IMR-90 (cell line): ENCODE measurements at regions not wholly inside any gene's neighbourhood (a gene's known extent, or its start where the extent isn't known, plus 50 kb on each side); places are given as distances from the start of the nearest gene placed in this dataset.

Experiments
- ATAC-seq: fragments of 200-7000 bp; cut with Tn5 transposase; 2 replicates; pipeline ENCODE4 v1.9.1; 2020; ENCODE audit warnings: low read depth, mild to moderate bottlenecking, moderate library complexity
- BruUV-seq: library from RNA; stranded (reverse); fragments of 400-500 nt; replicated peaks from 2 replicates; lab custom pipeline; 2021; lab: Mats Ljungman, UMichigan
- CTCF ChIA-PET: fragments of 300-600 bp; formaldehyde crosslinking; extraction: SDS; loops from one replicate; lab custom pipeline; 2021; ENCODE audit warnings: antibody characterized with exemption; lab: Yijun Ruan, JAX
- POLR2A ChIA-PET: fragments of 300-600 bp; sonication (Branson Sonifier 250); formaldehyde crosslinking; loops from one replicate; lab custom pipeline; 2022; ENCODE audit warnings: antibody characterized with exemption; ENCODE audit not compliant: unreplicated experiment; lab: Charles Lee
- DNase-seq: peaks from one replicate; pipeline ENCODE4 v3.0.0; 2013
- H2AFZ ChIP-seq: replicated peaks from 2 replicates; pipeline ENCODE3; 2013; ENCODE audit warnings: low read length, mild to moderate bottlenecking; ENCODE audit not compliant: poor library complexity
- H2AK5ac ChIP-seq: 2 replicates; pipeline ENCODE4 v1.6.1; 2013; ENCODE audit warnings: low read depth, low read length, inconsistent platforms
- H2AK9ac ChIP-seq: replicated peaks from 2 replicates; pipeline ENCODE3; 2013; ENCODE audit warnings: mild to moderate bottlenecking, low read depth, low read length, moderate library complexity; ENCODE audit not compliant: poor library complexity
- H2BK120ac ChIP-seq: 2 replicates; pipeline ENCODE4 v1.6.1; 2013; ENCODE audit warnings: low read depth, low read length, inconsistent platforms
- H2BK15ac ChIP-seq: 3 replicates; pipeline ENCODE4 v1.6.1; 2013; ENCODE audit warnings: low read depth, low read length, inconsistent platforms
- H2BK20ac ChIP-seq: 2 replicates; pipeline ENCODE4 v1.6.1; 2013; ENCODE audit warnings: low read depth, mild to moderate bottlenecking, inconsistent platforms, low read length, moderate library complexity
- H2BK5ac ChIP-seq: 2 replicates; pipeline ENCODE4 v1.6.1; 2013; ENCODE audit warnings: mild to moderate bottlenecking, low read depth, low read length, inconsistent platforms; ENCODE audit not compliant: poor library complexity, severe bottlenecking
- H3K14ac ChIP-seq: replicated peaks from 2 replicates; pipeline ENCODE4 v1.6.1; 2013; ENCODE audit warnings: low read depth, low read length, inconsistent platforms
- H3K18ac ChIP-seq: 2 replicates; pipeline ENCODE4 v1.6.1; 2013; ENCODE audit warnings: low read depth, low read length, control low read depth
- H3K23ac ChIP-seq: 2 replicates; pipeline ENCODE4 v1.6.1; 2013; ENCODE audit warnings: low read depth, low read length, inconsistent platforms
- H3K27ac ChIP-seq: 2 replicates; pipeline ENCODE4 v1.5.1; 2013; ENCODE audit warnings: mild to moderate bottlenecking, control low read depth, low read length; ENCODE audit not compliant: insufficient read depth
- H3K27me3 ChIP-seq: 2 replicates; pipeline ENCODE4 v1.6.1; 2013; ENCODE audit warnings: low read length; ENCODE audit not compliant: control insufficient read depth, insufficient read depth
- H3K36me3 ChIP-seq: 2 replicates; pipeline ENCODE4 v1.6.1; 2013; ENCODE audit warnings: low read length, mixed read lengths; ENCODE audit not compliant: control insufficient read depth, insufficient read depth
- H3K4ac ChIP-seq: 2 replicates; pipeline ENCODE4 v1.6.1; 2013; ENCODE audit warnings: low read depth, low read length, inconsistent platforms
- H3K4me1 ChIP-seq: 2 replicates; pipeline ENCODE4 v1.6.1; 2013; ENCODE audit warnings: low read length, mixed read lengths; ENCODE audit not compliant: control insufficient read depth, insufficient read depth
- H3K4me2 ChIP-seq: 2 replicates; pipeline ENCODE4 v1.6.1; 2013; ENCODE audit warnings: low read depth, mild to moderate bottlenecking, control low read depth, low read length, moderate library complexity
- H3K4me3 ChIP-seq: 2 replicates; pipeline ENCODE4 v1.5.1; 2013; ENCODE audit warnings: low read depth, mild to moderate bottlenecking, control low read depth, low read length, moderate library complexity; ENCODE audit not compliant: insufficient read depth
- H3K56ac ChIP-seq: 2 replicates; pipeline ENCODE4 v1.6.1; 2013; ENCODE audit warnings: low read length, inconsistent platforms; ENCODE audit not compliant: insufficient read depth; ENCODE audit errors: extremely low read depth
- H3K79me1 ChIP-seq, 2 experiments: 2 replicates each; pipeline ENCODE4 v1.6.1; 2013; ENCODE audit warnings: low read length in 2 of 2, inconsistent platforms in 1 of 2, low read depth in 1 of 2
- H3K9ac ChIP-seq: 2 replicates; pipeline ENCODE4 v1.6.1; 2013; ENCODE audit warnings: low read depth, low read length, control low read depth
- H3K9me1 ChIP-seq: 2 replicates; pipeline ENCODE4 v1.6.1; 2013; ENCODE audit warnings: low read length, inconsistent platforms; ENCODE audit not compliant: insufficient read depth
- H3K9me3 ChIP-seq: 2 replicates; pipeline ENCODE4 v1.6.1; 2013; ENCODE audit warnings: low read length; ENCODE audit not compliant: control insufficient read depth, insufficient read depth
- H4K20me1 ChIP-seq: 2 replicates; pipeline ENCODE4 v1.6.1; 2013; ENCODE audit warnings: low read length, inconsistent platforms; ENCODE audit not compliant: insufficient read depth
- H4K5ac ChIP-seq: 2 replicates; pipeline ENCODE4 v1.6.1; 2013; ENCODE audit warnings: mild to moderate bottlenecking, low read depth, low read length, control low read depth
- H4K8ac ChIP-seq, 2 experiments: 2 replicates each; pipeline ENCODE4 v1.6.1; 2013; ENCODE audit warnings: low read depth in 2 of 2, low read length in 2 of 2, control low read depth in 1 of 2, inconsistent platforms in 1 of 2
- H4K91ac ChIP-seq: 2 replicates; pipeline ENCODE4 v1.6.1; 2013; ENCODE audit warnings: low read depth, low read length, inconsistent platforms; ENCODE audit not compliant: insufficient read depth
- FOS ChIP-seq: fragments of 150-350 bp; IDR thresholded peaks from 2 replicates; pipeline ENCODE4 v1.6.1; 2016; ENCODE audit warnings: low read depth, low read length
- MAFK ChIP-seq: IDR thresholded peaks from 2 replicates; pipeline ENCODE4 v1.6.1; 2012; ENCODE audit warnings: low read depth, low read length, improper control_type of control experiment
- RFX5 ChIP-seq: IDR thresholded peaks from 2 replicates; pipeline ENCODE4 v1.8.0; 2012; ENCODE audit warnings: low read depth, mild to moderate bottlenecking, low read length, moderate library complexity
- WGBS, 2 experiments: methylation state at CpG; one replicate each; pipeline versions ENCODE4 v1.1.5 to v1.1.7; 2013; ENCODE audit warnings: missing lambda C conversion rate in 2 of 2; ENCODE audit not compliant: insufficient read length in 1 of 2; ENCODE audit errors: extremely low coverage in 2 of 2; 5-methylcytosine and 5-hydroxymethylcytosine counted together
- dilution Hi-C: fragments of 300-500 bp; cut with HindIII; formaldehyde crosslinking; loops from one replicate; pipeline ENCODE4 v1.14.3; 2018; ENCODE audit warnings: low sequenced_read_pairs; ENCODE audit not compliant: unreplicated experiment
- in situ Hi-C: fragments of 300-500 bp; cut with MboI; formaldehyde crosslinking; loops from 3 replicates; pipeline ENCODE4 v1.14.3; 2019; ENCODE audit warnings: low sequenced_read_pairs, inconsistent platforms, mixed read lengths
- intact Hi-C: fragments of 100-400 bp; cut with micrococcal nuclease; formaldehyde crosslinking; loops from 2 replicates; pipeline ENCODE4 v1.10.0; 2022

DNA sequence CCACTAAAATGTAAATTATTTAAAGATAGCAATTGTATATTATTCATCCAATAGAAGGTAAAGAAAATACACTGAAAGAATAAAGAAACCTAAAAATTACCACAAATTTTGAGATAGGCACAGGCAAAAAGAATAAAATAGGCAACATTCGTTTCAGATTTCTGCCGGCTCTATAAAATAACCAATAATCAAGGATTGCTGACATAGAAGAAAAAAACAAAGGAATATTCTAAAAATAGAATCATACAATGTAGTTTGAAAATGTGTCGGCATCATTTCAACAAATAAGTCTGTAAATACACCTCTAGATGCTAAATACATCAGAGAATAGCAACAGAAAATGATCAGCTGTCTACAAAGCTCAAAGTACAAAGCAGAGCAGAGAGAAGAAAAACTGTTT lies 973.3 kb downstream of the EPHA7 start:
- Histone ChIP-seq H2AK9ac (no peak overlapping the region), H2BK20ac (no peak overlapping the region), H3K4me2 (no peak overlapping the region), H2BK5ac (no peak overlapping the region), H3K9ac (no peak overlapping the region), H2AFZ (no peak overlapping the region), H3K23ac (no peak overlapping the region), H3K18ac (no peak overlapping the region), H3K56ac (no peak overlapping the region), H2BK120ac (no peak overlapping the region), H3K36me3 (no peaks in the 10 kb centered on the region), H4K8ac (no peak overlapping the region), H2BK15ac (no peak overlapping the region), H4K5ac (no peak overlapping the region), H3K4me1 (no peaks in the 10 kb centered on the region), H3K27ac (no peak overlapping the region), H4K20me1 (no peaks in the 10 kb centered on the region), H4K91ac (no peak overlapping the region), H3K79me1 (no peaks in the 10 kb centered on the region), H3K4ac (no peak overlapping the region), H3K27me3 (no peaks in the 10 kb centered on the region), H3K14ac (no peak overlapping the region), H2AK5ac (no peak overlapping the region), H3K4me3 (no peak overlapping the region), H3K9me3 (0 out of 2 replicates have a peak, but pooled peaks cover 2% of the 10 kb centered on the region), H3K9me1 (no peaks in the 10 kb centered on the region)
- intact Hi-C loops (no loop called here), in situ Hi-C loops (no loop called here), dilution Hi-C loops (no loop called here)
- ATAC-seq (no peak), DNase-seq (no peak)
- ChIA-PET POLR2A (no interaction called here), CTCF (no interaction called here)
- BruUV-seq = no TSS peak
- TF ChIP-seq RFX5 (no peak), FOS (no peak), MAFK (peak; percentile 48)
- no CpG with 5 or more reads among the region's 3 CpGs for WGBS, 2 experiments
